ENCODE measurements at regions not wholly inside any gene's neighbourhood (a gene's known extent, or its start where the extent isn't known, plus 50 kb on each side); places are given as distances from the start of the nearest gene placed in this dataset.

- no peak overlapping the region for H3K4me2 ChIP-seq
- H3K27ac ChIP-seq (ENCODE audit: low read depth in 2 of 2, low read length in 1 of 2) = no peak overlapping the region
- ChIA-PET POLR2A (no interaction called here), CTCF (no interaction called here)
- no peaks in the 10 kb centered on the region for H4K20me1 ChIP-seq (ENCODE audit: insufficient read depth)
- H3K27me3 ChIP-seq (ENCODE audit: insufficient read depth) = no peaks in the 10 kb centered on the region
- no peak overlapping the region for H3K4me3 ChIP-seq (ENCODE audit: low read depth in 2 of 2, low read length in 1 of 2)
- H3K9ac ChIP-seq = no peak overlapping the region
- no peaks in the 10 kb centered on the region for H3K9me3 ChIP-seq
- H2AFZ ChIP-seq (ENCODE audit: low read depth) = no peak overlapping the region
- H3K79me2 ChIP-seq (ENCODE audit: insufficient read depth) = no peaks in the 10 kb centered on the region
- whole genome bisulfite sequencing (ENCODE audit: low lambda C conversion rate) = 93% methylated on average over 5 of the region's 5 CpGs
- no peak for TF ChIP-seq GABPA (IDR thresholded peaks at IDR 0.05; ENCODE audit: low read depth)
- no peak for TF ChIP-seq RXRA (IDR thresholded peaks at IDR 0.05; ENCODE audit: borderline replicate concordance, low read depth)
- no peak for TF ChIP-seq REST (IDR thresholded peaks at IDR 0.05; ENCODE audit: low read depth, low read length)
- no peak for TF ChIP-seq YY1 (IDR thresholded peaks at IDR 0.05; ENCODE audit: low read depth)
- no peak for TF ChIP-seq USF1 (IDR thresholded peaks at IDR 0.05; ENCODE audit: borderline replicate concordance, low read depth)
- no peak for TF ChIP-seq RFX5 (IDR thresholded peaks at IDR 0.05; ENCODE audit: low read length)
- no peak for TF ChIP-seq POLR2AphosphoS5 (IDR thresholded peaks at IDR 0.05; ENCODE audit: low read depth, low read length)
- TF ChIP-seq USF2 (IDR thresholded peaks at IDR 0.05; ENCODE audit: borderline replicate concordance, low read depth, low read length) = no peak
- no peak for TF ChIP-seq JUND (IDR thresholded peaks at IDR 0.05)
- TF ChIP-seq MEF2A (IDR thresholded peaks at IDR 0.05; ENCODE audit: borderline replicate concordance, low read depth) = no peak
- TF ChIP-seq MXI1 (IDR thresholded peaks at IDR 0.05; ENCODE audit: low read depth, low read length) = no peak
- TF ChIP-seq NFIC (IDR thresholded peaks at IDR 0.05; ENCODE audit: borderline replicate concordance) = no peak
- TF ChIP-seq TEAD4 (IDR thresholded peaks at IDR 0.05; ENCODE audit: borderline replicate concordance, insufficient read depth) = no peak
- TF ChIP-seq SMC3 (IDR thresholded peaks at IDR 0.05; ENCODE audit: low read depth, low read length) = no peak
- no peak for TF ChIP-seq IRF3 (IDR thresholded peaks at IDR 0.05; ENCODE audit: low read depth, low read length)
- H3K36me3 ChIP-seq (replicated peaks in 1 of 2; ENCODE audit: control insufficient read depth in 1 of 2, insufficient read depth in 2 of 2, low read length in 1 of 2) = no peaks in the 10 kb centered on the region
- DNase-seq = no peak
- H3K9me2 ChIP-seq = no peaks in the 10 kb centered on the region
- H3K4me1 ChIP-seq (ENCODE audit: control insufficient read depth in 1 of 2, insufficient read depth in 2 of 2, low read depth in 1 of 2, low read length in 1 of 2) = no peaks in the 10 kb centered on the region; a peak in 1 of 4 replicates
- peaks cover 26% of the 10 kb centered on the region for H3F3A ChIP-seq (replicated peaks; ENCODE audit: insufficient read depth)
Measured at GRCh38 chr6:112682071-112682470, 334.9 kb downstream of the RFPL4B start.

All from SK-N-SH (cell line).